ENCODE measurements at regions not wholly inside any gene's neighbourhood (a gene's known extent, or its start where the extent isn't known, plus 50 kb on each side); places are given as distances from the start of the nearest gene placed in this dataset.

GRCh38 chr2:177320596-177320995 lies 56.1 kb upstream of the NFE2L2 start:
- TF ChIP-seq, protein P1, sequence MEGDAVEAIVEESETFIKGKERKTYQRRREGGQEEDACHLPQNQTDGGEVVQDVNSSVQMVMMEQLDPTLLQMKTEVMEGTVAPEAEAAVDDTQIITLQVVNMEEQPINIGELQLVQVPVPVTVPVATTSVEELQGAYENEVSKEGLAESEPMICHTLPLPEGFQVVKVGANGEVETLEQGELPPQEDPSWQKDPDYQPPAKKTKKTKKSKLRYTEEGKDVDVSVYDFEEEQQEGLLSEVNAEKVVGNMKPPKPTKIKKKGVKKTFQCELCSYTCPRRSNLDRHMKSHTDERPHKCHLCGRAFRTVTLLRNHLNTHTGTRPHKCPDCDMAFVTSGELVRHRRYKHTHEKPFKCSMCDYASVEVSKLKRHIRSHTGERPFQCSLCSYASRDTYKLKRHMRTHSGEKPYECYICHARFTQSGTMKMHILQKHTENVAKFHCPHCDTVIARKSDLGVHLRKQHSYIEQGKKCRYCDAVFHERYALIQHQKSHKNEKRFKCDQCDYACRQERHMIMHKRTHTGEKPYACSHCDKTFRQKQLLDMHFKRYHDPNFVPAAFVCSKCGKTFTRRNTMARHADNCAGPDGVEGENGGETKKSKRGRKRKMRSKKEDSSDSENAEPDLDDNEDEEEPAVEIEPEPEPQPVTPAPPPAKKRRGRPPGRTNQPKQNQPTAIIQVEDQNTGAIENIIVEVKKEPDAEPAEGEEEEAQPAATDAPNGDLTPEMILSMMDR (IDR thresholded peaks at IDR 0.05), result no peak
- TF ChIP-seq POLR2A (IDR thresholded peaks at IDR 0.05), result no peak

All from right lobe of liver (tissue), 4 donors.